ENCODE measurements at regions not wholly inside any gene's neighbourhood (a gene's known extent, or its start where the extent isn't known, plus 50 kb on each side); places are given as distances from the start of the nearest gene placed in this dataset.

DNA sequence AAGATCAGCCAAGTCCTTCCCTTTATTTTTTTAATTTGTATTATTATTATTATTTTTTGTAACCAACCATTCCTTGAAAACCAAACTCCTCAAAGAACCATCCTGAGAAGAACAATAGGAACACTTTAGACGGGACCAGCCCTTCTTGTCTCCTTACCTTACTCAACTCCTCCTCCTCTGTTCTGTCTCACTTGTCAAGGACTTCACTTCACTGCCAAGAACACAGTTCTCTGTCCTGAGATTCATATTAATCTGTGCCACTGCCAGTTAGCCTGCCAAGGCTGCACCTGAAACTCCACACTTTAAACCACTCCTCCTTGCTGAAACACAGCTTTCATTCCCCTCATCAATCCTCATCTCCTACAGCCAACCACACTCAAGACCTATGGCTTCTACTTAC is 73.8 kb upstream of the ATP1A1 start:
- TF ChIP-seq YY1 (IDR thresholded peaks at IDR 0.05; ENCODE audit: insufficient read depth, insufficient read length), result no peak
- no peak for TF ChIP-seq ZNF274 (IDR thresholded peaks at IDR 0.05; ENCODE audit: low read depth, low read length)

All from NT2/D1 (cell line).